HEK293 (cell line): ENCODE measurements at regions not wholly inside any gene's neighbourhood (a gene's known extent, or its start where the extent isn't known, plus 50 kb on each side); places are given as distances from the start of the nearest gene placed in this dataset.

Experiments
- GFI1B ChIP-seq: fragments of 450-650 bp; formaldehyde crosslinking; IDR thresholded peaks from 2 replicates; pipeline ENCODE4 v1.5.1; 2016; ENCODE audit warnings: missing biosample characterization, missing genetic modification characterization
- MZF1 ChIP-seq: fragments of 450-650 bp; formaldehyde crosslinking; IDR thresholded peaks from 2 replicates; pipeline ENCODE4 v1.5.1; 2017; ENCODE audit warnings: missing biosample characterization, missing genetic modification characterization, borderline replicate concordance
- PRDM10 ChIP-seq: fragments of 450-650 bp; formaldehyde crosslinking; IDR thresholded peaks from 2 replicates; pipeline ENCODE4 v1.5.1; 2016; ENCODE audit warnings: missing biosample characterization, missing genetic modification characterization
- PRDM6 ChIP-seq: fragments of 450-650 bp; formaldehyde crosslinking; IDR thresholded peaks from 2 replicates; pipeline ENCODE4 v1.5.1; 2017; ENCODE audit warnings: missing biosample characterization, missing genetic modification characterization
- SP2 ChIP-seq: fragments of 450-650 bp; formaldehyde crosslinking; IDR thresholded peaks from 2 replicates; pipeline ENCODE4 v1.5.1; 2016; ENCODE audit warnings: missing biosample characterization, missing genetic modification characterization
- TSHZ1 ChIP-seq: fragments of 450-650 bp; formaldehyde crosslinking; IDR thresholded peaks from 2 replicates; pipeline ENCODE4 v1.5.1; 2016; ENCODE audit warnings: missing biosample characterization, missing genetic modification characterization, borderline replicate concordance
- ZBTB20 ChIP-seq: fragments of 450-650 bp; formaldehyde crosslinking; IDR thresholded peaks from 2 replicates; pipeline ENCODE4 v1.5.1; 2016; ENCODE audit warnings: missing biosample characterization, missing genetic modification characterization
- ZBTB48 ChIP-seq: fragments of 450-650 bp; formaldehyde crosslinking; IDR thresholded peaks from 2 replicates; pipeline ENCODE4 v1.5.1; 2016; ENCODE audit warnings: missing biosample characterization, missing genetic modification characterization
- ZBTB6 ChIP-seq: fragments of 450-650 bp; formaldehyde crosslinking; IDR thresholded peaks from 2 replicates; pipeline ENCODE4 v1.5.1; 2017; ENCODE audit warnings: missing biosample characterization, missing genetic modification characterization
- ZFP37 ChIP-seq: fragments of 450-650 bp; formaldehyde crosslinking; IDR thresholded peaks from 2 replicates; pipeline ENCODE4 v1.5.1; 2016; ENCODE audit warnings: missing biosample characterization, missing genetic modification characterization
- ZNF112 ChIP-seq: fragments of 450-650 bp; formaldehyde crosslinking; IDR thresholded peaks from 2 replicates; pipeline ENCODE4 v1.5.0; 2017; ENCODE audit warnings: missing biosample characterization, missing genetic modification characterization
- ZNF2 ChIP-seq: fragments of 450-650 bp; formaldehyde crosslinking; IDR thresholded peaks from 2 replicates; pipeline ENCODE4 v1.5.1; 2016; ENCODE audit warnings: missing biosample characterization, missing genetic modification characterization
- ZNF239 ChIP-seq: fragments of 450-650 bp; formaldehyde crosslinking; IDR thresholded peaks from 2 replicates; pipeline ENCODE4 v1.5.1; 2016; ENCODE audit warnings: missing biosample characterization, missing genetic modification characterization
- ZNF324 ChIP-seq: fragments of 450-650 bp; formaldehyde crosslinking; IDR thresholded peaks from 2 replicates; pipeline ENCODE4 v1.5.1; 2016; ENCODE audit warnings: missing biosample characterization, missing genetic modification characterization
- ZNF473 ChIP-seq: fragments of 450-650 bp; formaldehyde crosslinking; IDR thresholded peaks from 2 replicates; pipeline ENCODE4 v1.5.1; 2017; ENCODE audit warnings: missing biosample characterization, missing genetic modification characterization
- ZNF513 ChIP-seq: fragments of 450-650 bp; IDR thresholded peaks from 2 replicates; pipeline ENCODE4 v1.5.1; 2018; ENCODE audit warnings: missing biosample characterization, missing genetic modification characterization
- ZNF518A ChIP-seq: fragments of 450-650 bp; formaldehyde crosslinking; conservative IDR thresholded peaks from 2 replicates; pipeline ENCODE4 v1.5.1; 2016; ENCODE audit warnings: low read depth, missing biosample characterization, missing genetic modification characterization
- ZNF549 ChIP-seq: fragments of 450-650 bp; IDR thresholded peaks from 2 replicates; pipeline ENCODE4 v1.5.1; 2018; ENCODE audit warnings: missing biosample characterization, missing genetic modification characterization, mild to moderate bottlenecking, inconsistent platforms, moderate library complexity
- ZNF610 ChIP-seq: fragments of 450-650 bp; formaldehyde crosslinking; IDR thresholded peaks from 2 replicates; pipeline ENCODE4 v1.5.1; 2016; ENCODE audit warnings: missing biosample characterization, missing genetic modification characterization, borderline replicate concordance
- ZNF701 ChIP-seq: fragments of 450-650 bp; formaldehyde crosslinking; IDR thresholded peaks from 2 replicates; pipeline ENCODE4 v1.5.1; 2016; ENCODE audit warnings: missing biosample characterization, missing genetic modification characterization
- ZSCAN23 ChIP-seq: fragments of 450-650 bp; formaldehyde crosslinking; IDR thresholded peaks from 2 replicates; pipeline ENCODE4 v1.5.1; 2016; ENCODE audit warnings: missing biosample characterization, missing genetic modification characterization
- ZSCAN30 ChIP-seq: fragments of 450-650 bp; IDR thresholded peaks from 2 replicates; pipeline ENCODE4 v1.5.1; 2018; ENCODE audit warnings: missing biosample characterization, mild to moderate bottlenecking, missing genetic modification characterization, moderate library complexity

GRCh38 chr6:44002593-44003344, 124.5 kb downstream of the MRPL14 start (continued):
- no peak for TF ChIP-seq GFI1B (tag by site-specific recombination)
- 0 out of 2 replicates have a peak, but pooled peaks have one; percentile 11 for TF ChIP-seq ZSCAN30
- no peak for TF ChIP-seq ZNF549 (tag by site-specific recombination)
- TF ChIP-seq PRDM6 (tag by site-specific recombination), result no peak
- TF ChIP-seq ZNF473, result no peak
- TF ChIP-seq ZBTB48 (tag by site-specific recombination), result no peak
- TF ChIP-seq PRDM10 (tag by site-specific recombination), result peak; percentile 56
- no peak for TF ChIP-seq ZNF239 (tag by site-specific recombination)
- TF ChIP-seq MZF1 (tag by site-specific recombination), result no peak
- TF ChIP-seq ZBTB6 (tag by site-specific recombination), result no peak
- no peak for TF ChIP-seq TSHZ1 (tag by site-specific recombination)
- no peak; the same call in 1 of the 2 replicates for TF ChIP-seq ZNF610
- no peak for TF ChIP-seq ZNF513 (tag by site-specific recombination)
- TF ChIP-seq ZBTB20 (tag by site-specific recombination), result peak; percentile 85
- no peak for TF ChIP-seq ZNF518A (tag by site-specific recombination)
- TF ChIP-seq ZNF324 (tag by site-specific recombination), result 0 out of 2 replicates have a peak, but pooled peaks have one; percentile 21
- TF ChIP-seq ZNF2 (tag by site-specific recombination), result 0 out of 2 replicates have a peak, but pooled peaks have one; percentile 33
- no peak for TF ChIP-seq ZFP37 (tag by site-specific recombination)
- no peak for TF ChIP-seq ZNF701 (tag by site-specific recombination)
- TF ChIP-seq ZNF112 (tag by site-specific recombination), result no peak
- peak; percentile 33 for TF ChIP-seq SP2
- TF ChIP-seq ZSCAN23 (tag by site-specific recombination), result no peak
